ENCODE measurements at regions not wholly inside any gene's neighbourhood (a gene's known extent, or its start where the extent isn't known, plus 50 kb on each side); places are given as distances from the start of the nearest gene placed in this dataset.

- TF ChIP-seq CTCF (IDR thresholded peaks at IDR 0.05; ENCODE audit: low read depth, low read length) (no peak), MYC (IDR thresholded peaks at IDR 0.05; ENCODE audit: low read depth, low read length) (no peak)
Observed at GRCh38 chr22:49088801-49089791, 738.6 kb downstream of the BRD1 start.

Measured in NB4 (cell line).